ENCODE measurements at regions not wholly inside any gene's neighbourhood (a gene's known extent, or its start where the extent isn't known, plus 50 kb on each side); places are given as distances from the start of the nearest gene placed in this dataset.

- TF ChIP-seq POLR2A (IDR thresholded peaks at IDR 0.05): no peak
- TF ChIP-seq CTCF (IDR thresholded peaks at IDR 0.05): no peak
- TF ChIP-seq POLR2AphosphoS5 (IDR thresholded peaks at IDR 0.05): no peak
Measured at GRCh38 chr7:112638675-112639400, 151.4 kb downstream of the TMEM168 start.

All from prostate gland (tissue), 2 donors.